Cardiac fibroblast (primary cell): ENCODE measurements at regions not wholly inside any gene's neighbourhood (a gene's known extent, or its start where the extent isn't known, plus 50 kb on each side); places are given as distances from the start of the nearest gene placed in this dataset.

Source experiments
- DNase-seq, 2 donors: peaks; one replicate each; pipeline versions ENCODE4 v3.0.0 to v3.0.0-alpha.2; 2010; ENCODE audit warnings: low read depth in 2 of 2
- H3K4me3 ChIP-seq, 2 donors: replicated peaks in 1 of 2; 1 replicate in 1 of 2; 2 replicates in 1 of 2; pipeline ENCODE4 v1.5.1; 2011; ENCODE audit warnings: low read depth in 2 of 2, low read length in 2 of 2, mild to moderate bottlenecking in 2 of 2, moderate library complexity in 1 of 2
- TF ChIP-seq, protein P1 (sequence below): IDR thresholded peaks from one replicate; pipeline ENCODE4 v1.5.1; 2011; ENCODE audit warnings: low read depth, mild to moderate bottlenecking, low read length, inconsistent platforms

DNA sequence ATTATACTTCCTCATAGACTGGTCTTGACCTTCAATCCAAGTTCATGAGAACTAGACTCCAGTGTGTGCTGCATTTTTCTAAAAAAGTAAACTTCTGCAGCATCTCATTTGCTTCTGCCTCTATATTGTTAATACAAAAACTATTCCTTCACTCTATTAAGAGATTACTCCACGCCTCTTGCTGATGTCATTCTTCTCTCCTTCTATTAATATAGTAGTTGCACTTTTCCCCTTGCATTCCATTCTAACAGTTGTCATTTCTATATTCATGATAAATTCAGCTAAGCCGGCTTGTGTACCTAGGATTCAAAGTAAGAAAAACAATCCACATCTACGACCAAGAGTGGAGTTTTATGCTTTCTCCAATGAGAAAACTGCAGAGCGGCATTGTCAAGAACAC is 480.4 kb upstream of the NOVA1 start:
- TF ChIP-seq, protein P1, sequence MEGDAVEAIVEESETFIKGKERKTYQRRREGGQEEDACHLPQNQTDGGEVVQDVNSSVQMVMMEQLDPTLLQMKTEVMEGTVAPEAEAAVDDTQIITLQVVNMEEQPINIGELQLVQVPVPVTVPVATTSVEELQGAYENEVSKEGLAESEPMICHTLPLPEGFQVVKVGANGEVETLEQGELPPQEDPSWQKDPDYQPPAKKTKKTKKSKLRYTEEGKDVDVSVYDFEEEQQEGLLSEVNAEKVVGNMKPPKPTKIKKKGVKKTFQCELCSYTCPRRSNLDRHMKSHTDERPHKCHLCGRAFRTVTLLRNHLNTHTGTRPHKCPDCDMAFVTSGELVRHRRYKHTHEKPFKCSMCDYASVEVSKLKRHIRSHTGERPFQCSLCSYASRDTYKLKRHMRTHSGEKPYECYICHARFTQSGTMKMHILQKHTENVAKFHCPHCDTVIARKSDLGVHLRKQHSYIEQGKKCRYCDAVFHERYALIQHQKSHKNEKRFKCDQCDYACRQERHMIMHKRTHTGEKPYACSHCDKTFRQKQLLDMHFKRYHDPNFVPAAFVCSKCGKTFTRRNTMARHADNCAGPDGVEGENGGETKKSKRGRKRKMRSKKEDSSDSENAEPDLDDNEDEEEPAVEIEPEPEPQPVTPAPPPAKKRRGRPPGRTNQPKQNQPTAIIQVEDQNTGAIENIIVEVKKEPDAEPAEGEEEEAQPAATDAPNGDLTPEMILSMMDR = no peak
- no peak for DNase-seq

DNA sequence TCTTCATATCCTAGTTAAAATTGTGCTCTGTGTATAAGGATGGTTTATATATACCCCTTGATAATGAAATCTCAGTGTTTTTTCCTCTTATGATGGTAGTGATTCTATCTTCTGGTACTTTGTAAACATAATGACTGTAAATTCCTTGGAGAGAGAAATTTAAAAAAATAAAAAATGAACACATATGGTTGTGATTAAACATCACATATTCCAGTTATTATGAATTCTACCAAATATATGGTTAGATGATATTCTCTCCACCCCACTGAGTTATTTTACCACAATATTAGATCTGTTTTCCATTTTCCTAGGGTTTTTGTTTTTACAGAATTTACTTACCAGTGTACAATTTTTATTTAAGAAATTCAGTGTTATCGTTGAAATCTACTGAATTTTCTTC is 481.9 kb upstream of the NOVA1 start:
- TF ChIP-seq, protein P1 = no peak
- DNase-seq = no peak
- H3K4me3 ChIP-seq = no peak overlapping the region

More for the DNA sequence above, 480.4 kb upstream of the NOVA1 start:
- no peak overlapping the region for H3K4me3 ChIP-seq

DNA sequence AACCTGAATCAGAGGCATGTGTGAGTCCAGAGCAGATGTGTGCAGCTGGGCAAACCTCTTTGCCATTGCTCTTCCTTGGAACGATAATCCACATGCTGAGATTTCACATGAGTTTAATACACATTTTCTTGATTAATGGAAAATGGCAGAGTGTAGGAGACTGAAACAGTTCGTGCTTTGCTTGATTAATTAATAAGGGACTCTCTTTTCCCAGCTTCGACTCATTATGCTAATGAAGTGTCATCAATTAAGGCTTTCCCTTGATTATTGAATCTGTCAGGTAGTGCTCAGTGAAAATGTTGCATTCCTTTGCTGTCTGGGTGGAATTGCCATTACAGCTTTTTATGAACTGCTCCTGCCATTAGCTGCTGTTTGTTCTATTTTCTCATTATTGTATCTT is 487.7 kb upstream of the NOVA1 start:
- no peak overlapping the region for H3K4me3 ChIP-seq
- no peak for DNase-seq
- TF ChIP-seq, protein P1 = no peak

DNA sequence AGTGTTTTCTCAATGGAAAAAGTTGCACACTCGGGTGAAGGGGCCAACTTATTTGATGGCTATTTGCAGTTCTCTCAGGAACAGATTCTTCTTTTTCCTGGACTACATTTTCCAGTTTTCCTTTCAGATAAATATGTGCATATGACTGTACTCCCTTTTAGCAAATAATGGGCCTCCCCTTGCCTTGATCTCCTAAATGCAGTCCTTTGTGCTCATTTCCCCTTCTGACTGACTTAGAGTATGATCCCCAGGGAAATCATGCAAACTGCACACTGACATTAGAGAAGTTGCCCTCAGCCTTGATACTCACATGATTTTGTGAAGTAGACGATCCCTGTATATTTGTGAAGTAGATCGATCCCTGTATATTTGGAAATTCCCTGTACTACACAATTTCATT is 492.9 kb upstream of the NOVA1 start:
- TF ChIP-seq, protein P1 = no peak
- no peak for DNase-seq
- H3K4me3 ChIP-seq = no peak overlapping the region

DNA sequence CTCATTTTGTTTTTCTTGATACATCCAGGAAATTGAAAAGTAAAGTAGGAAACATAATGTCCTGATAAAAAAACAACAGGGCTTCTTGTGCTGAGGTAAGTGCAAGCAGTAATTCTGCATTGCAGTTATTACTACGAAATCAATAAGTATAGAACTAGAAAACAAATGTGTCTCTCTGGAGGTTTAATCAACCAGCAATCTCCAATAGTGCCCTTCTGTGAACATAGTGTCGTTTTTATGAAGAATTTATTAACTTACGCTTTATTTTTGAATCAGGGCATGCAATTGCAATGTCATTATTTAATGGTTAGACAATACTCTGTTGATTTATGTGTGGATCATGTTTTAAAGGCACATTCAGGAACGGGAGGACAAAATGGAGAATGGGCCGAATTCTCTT is 494.1 kb upstream of the NOVA1 start:
- no peak overlapping the region for H3K4me3 ChIP-seq
- DNase-seq = no peak
- TF ChIP-seq, protein P1 = no peak

DNA sequence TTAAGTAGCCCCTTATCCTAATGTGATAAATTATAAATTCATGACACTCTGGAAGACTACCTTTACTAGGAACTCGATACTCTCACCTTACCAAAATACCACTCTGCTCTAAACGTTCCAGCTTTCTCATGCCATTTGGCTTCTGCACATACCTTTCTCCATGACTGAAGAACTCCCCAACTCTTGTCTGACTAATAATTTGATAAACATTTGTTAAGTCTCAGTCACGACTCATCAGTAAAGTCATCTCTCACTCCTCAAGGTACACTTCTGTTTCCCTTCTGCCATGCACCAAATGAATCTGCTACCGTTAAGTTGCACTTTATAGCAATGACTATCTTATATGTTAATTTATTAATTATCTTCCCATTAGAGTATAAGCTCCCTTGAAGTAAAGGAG is 498.3 kb upstream of the NOVA1 start:
- DNase-seq = no peak
- no peak overlapping the region for H3K4me3 ChIP-seq
- TF ChIP-seq, protein P1 = no peak

DNA sequence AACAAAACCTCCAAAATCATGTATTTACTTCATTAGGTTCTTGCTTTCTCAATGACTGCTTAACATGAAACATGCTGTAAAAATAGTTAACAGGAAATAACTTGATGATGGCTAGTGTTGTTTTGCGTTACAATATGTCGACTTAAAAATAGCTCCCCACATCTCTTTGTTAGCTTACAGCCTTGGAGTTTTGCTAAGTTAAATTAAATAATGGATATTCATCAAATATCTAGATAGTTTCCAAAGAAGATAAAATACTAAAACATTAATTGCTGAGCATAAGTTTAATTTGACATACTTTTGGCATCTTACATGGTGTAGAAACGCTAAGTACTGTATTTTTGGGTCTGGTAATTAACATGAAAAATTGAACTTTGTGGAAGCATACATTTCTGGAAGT is 500.6 kb upstream of the NOVA1 start:
- H3K4me3 ChIP-seq = no peak overlapping the region
- no peak for DNase-seq
- TF ChIP-seq, protein P1 = no peak
